SU-DHL-6 (cell line): ENCODE measurements at regions not wholly inside any gene's neighbourhood (a gene's known extent, or its start where the extent isn't known, plus 50 kb on each side); places are given as distances from the start of the nearest gene placed in this dataset.
"Not testable (repeated sequence)": the region's sequence is repeated elsewhere in the genome, so short reads cannot be mapped to it uniquely, and the experiment has no call there.

Experiments
- H2AFZ ChIP-seq: fragments of 200-600 bp; sonication (generic); 2 replicates; pipeline ENCODE4 v1.6.1; 2014; ENCODE audit warnings: low read depth, mild to moderate bottlenecking, moderate library complexity, mixed read lengths, antibody characterized with exemption, low read length; ENCODE audit not compliant: severe bottlenecking
- H3F3A ChIP-seq: fragments of 200-600 bp; shearing (Covaris generic); 2 replicates; pipeline ENCODE4 v1.6.0; 2016; ENCODE audit warnings: antibody characterized with exemption, mild to moderate bottlenecking; ENCODE audit not compliant: insufficient read depth
- H3K27ac ChIP-seq: fragments of 200-600 bp; sonication (generic); 2 replicates; pipeline ENCODE4 v1.5.1; 2016; ENCODE audit warnings: low read depth, mild to moderate bottlenecking, low read length, moderate library complexity, mixed read lengths
- H3K27me3 ChIP-seq: fragments of 200-600 bp; sonication (generic), shearing (Covaris generic); 2 replicates; pipeline ENCODE4 v1.6.0; 2014; ENCODE audit warnings: mild to moderate bottlenecking, low read length
- H3K36me3 ChIP-seq: fragments of 200-600 bp; sonication (generic); 2 replicates; pipeline ENCODE4 v1.6.1; 2014; ENCODE audit warnings: mild to moderate bottlenecking, low read length, mixed read lengths
- H3K4me2 ChIP-seq: fragments of 300-600, 200-600 bp; shearing (Covaris generic), sonication (generic); 2 replicates; pipeline ENCODE4 v1.6.0; 2014; ENCODE audit warnings: low read length, low read depth, mild to moderate bottlenecking; ENCODE audit not compliant: poor library complexity, severe bottlenecking
- H3K4me3 ChIP-seq: fragments of 200-600 bp; sonication (generic); 2 replicates; pipeline ENCODE4 v1.5.1; 2014; ENCODE audit warnings: antibody characterized with exemption, low read length, mild to moderate bottlenecking, mixed read lengths; ENCODE audit not compliant: insufficient read depth, poor library complexity, severe bottlenecking
- H3K79me2 ChIP-seq: fragments of 200-600 bp; sonication (generic); 2 replicates; pipeline ENCODE4 v1.6.1; 2014; ENCODE audit warnings: mild to moderate bottlenecking, low read length, moderate library complexity; ENCODE audit not compliant: insufficient read depth
- H3K9ac ChIP-seq: fragments of 200-600 bp; sonication (generic); 2 replicates; pipeline ENCODE4 v1.7.0; 2014; ENCODE audit warnings: mild to moderate bottlenecking, low read length
- H3K9me2 ChIP-seq: fragments of 200-600 bp; sonication (generic); replicated peaks from 2 replicates; pipeline ENCODE4 v1.6.1; 2014; ENCODE audit warnings: low read length; ENCODE audit not compliant: insufficient read depth
- H3K9me3 ChIP-seq: fragments of 200-600 bp; sonication (generic); 2 replicates; pipeline ENCODE4 v1.6.1; 2014; ENCODE audit warnings: low read length, mixed read lengths; ENCODE audit not compliant: insufficient read depth
- H4K20me1 ChIP-seq: fragments of 200-600 bp; sonication (generic); 2 replicates; pipeline ENCODE4 v1.6.1; 2014; ENCODE audit warnings: low read depth, mild to moderate bottlenecking, antibody characterized with exemption, low read length, moderate library complexity, mixed read lengths
- EZH2phosphoT487 ChIP-seq: fragments of 200-600 bp; sonication (generic), shearing (Covaris generic); conservative IDR thresholded peaks from 2 replicates; pipeline ENCODE4 v1.6.1; 2018; ENCODE audit warnings: mild to moderate bottlenecking, antibody characterized with exemption, low read length, moderate library complexity, mixed read lengths
- TF ChIP-seq, protein P1 (sequence below): fragments of 200-600 bp; sonication (generic); IDR thresholded peaks from one replicate; pipeline ENCODE4 v1.5.1; 2017; ENCODE audit warnings: antibody characterized with exemption, mild to moderate bottlenecking, low read length, moderate library complexity; ENCODE audit not compliant: insufficient read depth, poor library complexity, severe bottlenecking

DNA sequence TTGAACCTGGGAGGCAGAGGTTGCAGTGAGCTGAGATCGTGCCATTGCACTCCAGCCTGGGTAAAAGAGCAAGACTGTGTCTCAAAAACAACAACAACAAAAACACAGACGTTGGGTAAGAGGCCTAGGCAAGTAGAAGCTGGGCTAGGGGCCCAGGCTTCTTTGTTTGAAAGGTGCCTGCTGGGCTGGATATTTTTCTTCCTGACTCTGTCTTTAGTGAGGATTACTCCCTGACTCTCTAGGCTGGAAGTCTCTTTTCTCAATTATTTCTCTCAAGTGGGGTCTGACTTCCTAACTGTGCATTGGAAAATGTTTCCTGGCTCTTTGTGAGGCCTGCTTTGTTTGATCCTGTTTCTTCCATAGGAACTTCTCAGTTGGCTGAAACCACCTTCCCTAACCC lies 76.5 kb upstream of the DTNBP1 start:
- H3K9ac ChIP-seq = no peak overlapping the region
- H3F3A ChIP-seq = no peaks in the 10 kb centered on the region
- no peak for TF ChIP-seq EZH2phosphoT487
- TF ChIP-seq, protein P1, sequence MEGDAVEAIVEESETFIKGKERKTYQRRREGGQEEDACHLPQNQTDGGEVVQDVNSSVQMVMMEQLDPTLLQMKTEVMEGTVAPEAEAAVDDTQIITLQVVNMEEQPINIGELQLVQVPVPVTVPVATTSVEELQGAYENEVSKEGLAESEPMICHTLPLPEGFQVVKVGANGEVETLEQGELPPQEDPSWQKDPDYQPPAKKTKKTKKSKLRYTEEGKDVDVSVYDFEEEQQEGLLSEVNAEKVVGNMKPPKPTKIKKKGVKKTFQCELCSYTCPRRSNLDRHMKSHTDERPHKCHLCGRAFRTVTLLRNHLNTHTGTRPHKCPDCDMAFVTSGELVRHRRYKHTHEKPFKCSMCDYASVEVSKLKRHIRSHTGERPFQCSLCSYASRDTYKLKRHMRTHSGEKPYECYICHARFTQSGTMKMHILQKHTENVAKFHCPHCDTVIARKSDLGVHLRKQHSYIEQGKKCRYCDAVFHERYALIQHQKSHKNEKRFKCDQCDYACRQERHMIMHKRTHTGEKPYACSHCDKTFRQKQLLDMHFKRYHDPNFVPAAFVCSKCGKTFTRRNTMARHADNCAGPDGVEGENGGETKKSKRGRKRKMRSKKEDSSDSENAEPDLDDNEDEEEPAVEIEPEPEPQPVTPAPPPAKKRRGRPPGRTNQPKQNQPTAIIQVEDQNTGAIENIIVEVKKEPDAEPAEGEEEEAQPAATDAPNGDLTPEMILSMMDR = no peak
- H3K9me2 ChIP-seq = 0 out of 2 replicates have a peak, but pooled peaks cover 3% of the 10 kb centered on the region
- no peaks in the 10 kb centered on the region for H3K36me3 ChIP-seq
- H4K20me1 ChIP-seq = no peaks in the 10 kb centered on the region
- no peak overlapping the region for H3K4me2 ChIP-seq
- H3K79me2 ChIP-seq = no peaks in the 10 kb centered on the region
- H2AFZ ChIP-seq = no peak overlapping the region
- H3K9me3 ChIP-seq = no peaks in the 10 kb centered on the region
- H3K27ac ChIP-seq = no peak overlapping the region
- H3K4me3 ChIP-seq = no peak overlapping the region
- no peaks in the 10 kb centered on the region; the same call in 1 of the 2 replicates for H3K27me3 ChIP-seq

GRCh38 chr6:15738195-15738594 lies 75.4 kb upstream of the DTNBP1 start:
- not testable (repeated sequence) for H3K79me2 ChIP-seq, H4K20me1 ChIP-seq, H3K4me2 ChIP-seq, H3K4me3 ChIP-seq, H3K9me2 ChIP-seq, H3K27me3 ChIP-seq, H2AFZ ChIP-seq, H3F3A ChIP-seq, H3K27ac ChIP-seq, H3K36me3 ChIP-seq, H3K9me3 ChIP-seq, H3K9ac ChIP-seq

GRCh38 chr6:15736297-15736696 lies 73.5 kb upstream of the DTNBP1 start:
- no peak overlapping the region for H3K4me2 ChIP-seq
- no peak overlapping the region for H2AFZ ChIP-seq
- H3K9ac ChIP-seq = no peak overlapping the region
- H4K20me1 ChIP-seq = no peaks in the 10 kb centered on the region
- H3F3A ChIP-seq = no peaks in the 10 kb centered on the region
- H3K9me2 ChIP-seq = no peaks in the 10 kb centered on the region
- TF ChIP-seq EZH2phosphoT487 = no peak
- TF ChIP-seq, protein P1 = no peak
- no peaks in the 10 kb centered on the region for H3K79me2 ChIP-seq
- no peak overlapping the region for H3K27ac ChIP-seq
- H3K27me3 ChIP-seq = no peaks in the 10 kb centered on the region; the same call in 1 of the 2 replicates
- H3K4me3 ChIP-seq = no peak overlapping the region
- no peaks in the 10 kb centered on the region for H3K9me3 ChIP-seq
- no peaks in the 10 kb centered on the region for H3K36me3 ChIP-seq

- H3K9me2 ChIP-seq = no peaks in the 10 kb centered on the region
Measured at GRCh38 chr6:15735567-15736265, 72.9 kb upstream of the DTNBP1 start.

More at GRCh38 chr6:15735567-15736265, 72.9 kb upstream of the DTNBP1 start:
- no peak overlapping the region for H3K4me3 ChIP-seq
- no peaks in the 10 kb centered on the region for H3F3A ChIP-seq
- no peaks in the 10 kb centered on the region for H3K9me3 ChIP-seq
- no peak overlapping the region for H3K4me2 ChIP-seq
- H3K36me3 ChIP-seq = no peaks in the 10 kb centered on the region
- H3K27me3 ChIP-seq = no peaks in the 10 kb centered on the region; the same call in 1 of the 2 replicates
- H3K9ac ChIP-seq = no peak overlapping the region
- H4K20me1 ChIP-seq = no peaks in the 10 kb centered on the region
- no peak overlapping the region for H2AFZ ChIP-seq
- H3K27ac ChIP-seq = no peak overlapping the region
- no peaks in the 10 kb centered on the region for H3K79me2 ChIP-seq
- TF ChIP-seq EZH2phosphoT487 = no peak
